GM23338 (cell line): ENCODE measurements at regions not wholly inside any gene's neighbourhood (a gene's known extent, or its start where the extent isn't known, plus 50 kb on each side); places are given as distances from the start of the nearest gene placed in this dataset.

Experiments used
- ATAC-seq: fragments of 200-7000 bp; cut with Tn5 transposase; 3 replicates; pipeline ENCODE4 v1.9.1; 2020
- DNase-seq: peaks from one replicate; pipeline ENCODE4 v3.0.0-alpha.2; 2015; ENCODE audit warnings: low spot score
- H2AFZ ChIP-seq: fragments of 200-600 bp; sonication (generic); 2 replicates; pipeline ENCODE4 v1.8.0; 2016; ENCODE audit warnings: antibody characterized with exemption, mild to moderate bottlenecking, moderate library complexity
- H3F3A ChIP-seq: fragments of 200-600 bp; sonication (generic); replicated peaks from 2 replicates; pipeline ENCODE4 v1.8.0; 2017; ENCODE audit warnings: antibody characterized with exemption, mixed run types, low read depth
- H3K27ac ChIP-seq: fragments of 200-600 bp; sonication (generic); 2 replicates; pipeline ENCODE4 v1.6.1; 2016; ENCODE audit warnings: low read depth
- H3K27me3 ChIP-seq: fragments of 200-600 bp; sonication (generic); 2 replicates; pipeline ENCODE4 v1.8.0; 2016; ENCODE audit warnings: mild to moderate bottlenecking, mixed run types, moderate library complexity; ENCODE audit not compliant: insufficient read depth
- H3K36me3 ChIP-seq: fragments of 200-600 bp; sonication (generic); 2 replicates; pipeline ENCODE4 v1.8.0; 2016; ENCODE audit warnings: mild to moderate bottlenecking; ENCODE audit not compliant: insufficient read depth
- H3K4me1 ChIP-seq: fragments of 200-600 bp; sonication (generic); 2 replicates; pipeline ENCODE4 v1.8.0; 2016; ENCODE audit warnings: mild to moderate bottlenecking, moderate library complexity; ENCODE audit not compliant: insufficient read depth
- H3K4me2 ChIP-seq: fragments of 200-600 bp; sonication (generic); 2 replicates; pipeline ENCODE4 v1.7.1; 2017; ENCODE audit warnings: mixed run types
- H3K4me3 ChIP-seq: fragments of 200-600 bp; sonication (generic); 2 replicates; pipeline ENCODE4 v1.6.1; 2016; ENCODE audit warnings: mixed run types
- H3K79me2 ChIP-seq: fragments of 200-600 bp; sonication (generic); replicated peaks from 2 replicates; pipeline ENCODE4 v1.8.0; 2017; ENCODE audit warnings: mild to moderate bottlenecking; ENCODE audit not compliant: insufficient read depth
- H3K9me2 ChIP-seq: fragments of 200-600 bp; sonication (generic); 2 replicates; pipeline ENCODE4 v1.8.0; 2017; ENCODE audit not compliant: insufficient read depth
- H4K20me1 ChIP-seq: fragments of 200-600 bp; sonication (generic); replicated peaks from 2 replicates; pipeline ENCODE4 v1.8.0; 2017; ENCODE audit warnings: mild to moderate bottlenecking; ENCODE audit not compliant: insufficient read depth
- H3K27ac Mint-ChIP-seq: 2 replicates; pipeline ENCODE4 v1.8.0; 2020; ENCODE audit warnings: inconsistent platforms, mild to moderate bottlenecking, moderate library complexity, mixed read lengths
- H3K27me3 Mint-ChIP-seq: 3 replicates; pipeline ENCODE4 v1.8.0; 2022; ENCODE audit warnings: low read depth, mild to moderate bottlenecking, moderate library complexity, mixed read lengths, inconsistent platforms; ENCODE audit not compliant: insufficient read depth, poor library complexity
- H3K36me3 Mint-ChIP-seq: 3 replicates; pipeline ENCODE4 v1.8.0; 2021; ENCODE audit warnings: low read depth, mild to moderate bottlenecking, inconsistent platforms, moderate library complexity, mixed read lengths
- H3K4me1 Mint-ChIP-seq: 3 replicates; pipeline ENCODE4 v1.8.0; 2020; ENCODE audit warnings: mild to moderate bottlenecking, inconsistent platforms, mixed read lengths
- H3K4me3 Mint-ChIP-seq: 3 replicates; pipeline ENCODE4 v1.8.0; 2021; ENCODE audit warnings: moderate library complexity, mild to moderate bottlenecking, inconsistent platforms, mixed read lengths
- H3K9me3 Mint-ChIP-seq: 3 replicates; pipeline ENCODE4 v1.8.0; 2020; ENCODE audit warnings: moderate library complexity, mild to moderate bottlenecking, inconsistent platforms, mixed read lengths
- CREB1 ChIP-seq: fragments of 250-450 bp; sonication (Bioruptor Pico); IDR thresholded peaks from 2 replicates; pipeline ENCODE4 v1.5.0; 2020; ENCODE audit warnings: low read depth, mild to moderate bottlenecking, moderate library complexity
- CTCF ChIP-seq, 2 experiments: fragments of 200-600 bp in 1 of 2; sonication (generic) in 1 of 2; conservative IDR thresholded peaks; 2 replicates each; pipeline versions ENCODE4 v1.5.1 to v1.6.1; 2016 to 2017; ENCODE audit warnings: antibody characterized with exemption in 2 of 2, low read depth in 2 of 2, mild to moderate bottlenecking in 2 of 2, moderate library complexity in 1 of 2
- ETS1 ChIP-seq: IDR thresholded peaks from 2 replicates; pipeline ENCODE4 v1.6.1; 2016; ENCODE audit warnings: antibody characterized with exemption
- EZH2 ChIP-seq: fragments of 200-600 bp; sonication (generic); IDR thresholded peaks from one replicate; pipeline ENCODE4 v1.8.0; 2017; ENCODE audit warnings: antibody characterized with exemption, mild to moderate bottlenecking, low read depth; ENCODE audit not compliant: unreplicated experiment
- EZH2phosphoT487 ChIP-seq: fragments of 200-600 bp; sonication (generic); IDR thresholded peaks from one replicate; pipeline ENCODE4 v1.8.1; 2018; ENCODE audit warnings: antibody characterized with exemption; ENCODE audit not compliant: unreplicated experiment
- JUNB ChIP-seq: IDR thresholded peaks from one replicate; pipeline ENCODE4 v1.6.1; 2016; ENCODE audit warnings: antibody characterized with exemption; ENCODE audit not compliant: unreplicated experiment
- NANOG ChIP-seq: IDR thresholded peaks from 2 replicates; pipeline ENCODE4 v1.6.1; 2016; ENCODE audit warnings: antibody characterized with exemption, borderline replicate concordance
- POLR2AphosphoS5 ChIP-seq: IDR thresholded peaks from 2 replicates; pipeline ENCODE4 v1.6.1; 2016; ENCODE audit warnings: antibody characterized with exemption, low read depth
- REST ChIP-seq: IDR thresholded peaks from one replicate; pipeline ENCODE4 v1.6.1; 2018; ENCODE audit warnings: antibody characterized with exemption; ENCODE audit not compliant: unreplicated experiment
- STAT1 ChIP-seq: IDR thresholded peaks from one replicate; pipeline ENCODE4 v1.6.1; 2016; ENCODE audit warnings: antibody characterized with exemption; ENCODE audit not compliant: unreplicated experiment
- ZNF114 ChIP-seq: fragments of 250-450 bp; sonication (Bioruptor Pico); IDR thresholded peaks from 2 replicates; pipeline ENCODE4 v1.5.0; 2020; ENCODE audit warnings: mild to moderate bottlenecking, moderate library complexity
- ZNF331 ChIP-seq: fragments of 250-450 bp; sonication (Bioruptor Pico); IDR thresholded peaks from 2 replicates; pipeline ENCODE4 v1.5.0; 2020; ENCODE audit warnings: low read depth, mild to moderate bottlenecking, moderate library complexity
- ZNF462 ChIP-seq: fragments of 250-450 bp; sonication (Bioruptor Pico); IDR thresholded peaks from 2 replicates; pipeline ENCODE4 v1.5.0; 2020; ENCODE audit warnings: mild to moderate bottlenecking, moderate library complexity

GRCh38 chr16:85324488-85324887, 212.2 kb upstream of the CIBAR2 start:
- Histone ChIP-seq H3K4me2 (no peak overlapping the region), H3K79me2 (0 out of 2 replicates have a peak, but pooled peaks cover 13% of the 10 kb centered on the region), H3F3A (peaks cover 11% of the 10 kb centered on the region; the same call in 1 of the 2 replicates), H3K9me2 (no peaks in the 10 kb centered on the region), H3K27ac (no peak overlapping the region), H3K27me3 (0 out of 2 replicates have a peak, but pooled peaks cover 5% of the 10 kb centered on the region), H3K4me3 (no peak overlapping the region), H3K36me3 (no peaks in the 10 kb centered on the region), H3K4me1 (peaks cover 28% of the 10 kb centered on the region), H2AFZ (no peak overlapping the region), H4K20me1 (no peaks in the 10 kb centered on the region)
- Mint-ChIP-seq H3K27me3 (peaks cover 17% of the 10 kb centered on the region), H3K27ac (no peak overlapping the region), H3K36me3 (peaks cover 7% of the 10 kb centered on the region; the same call in 2 of the 3 replicates), H3K4me1 (peaks cover 33% of the 10 kb centered on the region), H3K4me3 (no peak overlapping the region), H3K9me3 (peaks cover 3% of the 10 kb centered on the region; the same call in 1 of the 3 replicates)
- DNase-seq (no peak), ATAC-seq (no peak)
- TF ChIP-seq EZH2phosphoT487: no peak
- TF ChIP-seq ZNF462 (CRISPR knock-in tag): no peak
- no peak for TF ChIP-seq REST
- no peak for TF ChIP-seq ETS1
- no peak for TF ChIP-seq JUNB
- no peak for TF ChIP-seq EZH2
- no peak for TF ChIP-seq POLR2AphosphoS5
- no peak for TF ChIP-seq STAT1
- no peak for TF ChIP-seq NANOG
- TF ChIP-seq ZNF331 (CRISPR knock-in tag): no peak
- no peak for TF ChIP-seq CTCF (conservative IDR thresholded peaks at IDR 0.05; ENCODE audit: low read depth in 2 of 2)
- no peak for TF ChIP-seq CREB1 (CRISPR knock-in tag)
- no peak for TF ChIP-seq ZNF114 (CRISPR knock-in tag)
